H1 (cell line): ENCODE measurements at regions not wholly inside any gene's neighbourhood (a gene's known extent, or its start where the extent isn't known, plus 50 kb on each side); places are given as distances from the start of the nearest gene placed in this dataset.

Experiments
- BACH1 ChIP-seq: IDR thresholded peaks from 2 replicates; pipeline ENCODE4 v1.6.1; 2012; ENCODE audit warnings: low read length, improper control_type of control experiment
- CTCF ChIP-seq, 3 experiments: IDR thresholded peaks; 1 replicate in 2 of 3; 2 replicates in 1 of 3; pipeline versions ENCODE4 v1.5.1 to v1.6.1; 2011; ENCODE audit warnings: low read length in 3 of 3, mild to moderate bottlenecking in 3 of 3, inconsistent platforms in 2 of 3, low read depth in 1 of 3, moderate library complexity in 1 of 3; ENCODE audit not compliant: insufficient read depth in 1 of 3; ENCODE audit errors: control extremely low read depth in 1 of 3
- EGR1 ChIP-seq: IDR thresholded peaks from 2 replicates; pipeline ENCODE4 v1.6.1; 2011; ENCODE audit warnings: low read depth, low read length, borderline replicate concordance
- EP300 ChIP-seq, 2 experiments: IDR thresholded peaks; 1 replicate in 1 of 2; 2 replicates in 1 of 2; pipeline ENCODE4 v1.6.1; 2011 to 2012; ENCODE audit warnings: low read depth in 2 of 2, low read length in 2 of 2, mild to moderate bottlenecking in 2 of 2, borderline replicate concordance in 1 of 2, inconsistent platforms in 1 of 2, moderate library complexity in 1 of 2
- POLR2A ChIP-seq, 2 experiments: IDR thresholded peaks; 1 replicate in 1 of 2; 2 replicates in 1 of 2; pipeline ENCODE4 v1.6.1; 2011; ENCODE audit warnings: low read depth in 2 of 2, low read length in 2 of 2, mild to moderate bottlenecking in 2 of 2; ENCODE audit errors: control extremely low read depth in 1 of 2
- POLR2AphosphoS5 ChIP-seq: IDR thresholded peaks from 2 replicates; pipeline ENCODE4 v1.6.1; 2011; ENCODE audit warnings: low read depth, low read length
- RBBP5 ChIP-seq: IDR thresholded peaks from 2 replicates; pipeline ENCODE4 v1.7.1; 2012; ENCODE audit warnings: low read depth, mild to moderate bottlenecking, inconsistent platforms, low read length, moderate library complexity, borderline replicate concordance
- SAP30 ChIP-seq: fragments of 300-600 bp; sonication (generic); IDR thresholded peaks from 2 replicates; pipeline ENCODE4 v1.7.1; 2012; ENCODE audit warnings: low read length, moderate library complexity, mild to moderate bottlenecking, inconsistent platforms; ENCODE audit not compliant: insufficient read depth, insufficient replicate concordance
- SIN3A ChIP-seq, 2 experiments: IDR thresholded peaks in 1 of 2; conservative IDR thresholded peaks in 1 of 2; 2 replicates each; pipeline ENCODE4 v1.6.1; 2011 to 2012; ENCODE audit warnings: low read length in 2 of 2, improper control_type of control experiment in 1 of 2, low read depth in 1 of 2, mild to moderate bottlenecking in 1 of 2
- SP2 ChIP-seq: IDR thresholded peaks from 2 replicates; pipeline ENCODE4 v1.6.1; 2012; ENCODE audit warnings: mild to moderate bottlenecking, low read length, inconsistent platforms
- SRF ChIP-seq: IDR thresholded peaks from 2 replicates; pipeline ENCODE4 v1.6.1; 2011; ENCODE audit warnings: mild to moderate bottlenecking, low read depth, low read length, moderate library complexity
- YY1 ChIP-seq: IDR thresholded peaks from 2 replicates; pipeline ENCODE4 v1.6.1; 2011; ENCODE audit warnings: low read depth, mild to moderate bottlenecking, low read length

GRCh38 chr13:79688741-79689140, 207.8 kb downstream of the NDFIP2 start:
- no peak for TF ChIP-seq CTCF (IDR thresholded peaks at IDR 0.05; ENCODE audit: control extremely low read depth in 1 of 3, insufficient read depth in 1 of 3, low read depth in 1 of 3, low read length in 3 of 3)
- TF ChIP-seq EP300 (IDR thresholded peaks at IDR 0.05; ENCODE audit: borderline replicate concordance in 1 of 2, low read depth in 2 of 2, low read length in 2 of 2), result no peak
- TF ChIP-seq SP2, result no peak
- TF ChIP-seq EGR1, result no peak
- TF ChIP-seq POLR2A (IDR thresholded peaks at IDR 0.05; ENCODE audit: control extremely low read depth in 1 of 2, low read depth in 2 of 2, low read length in 2 of 2), result no peak
- no peak for TF ChIP-seq YY1
- TF ChIP-seq BACH1, result no peak
- TF ChIP-seq SAP30, result no peak
- no peak for TF ChIP-seq SIN3A (conservative IDR thresholded peaks at IDR 0.05 in 1 of 2, IDR thresholded peaks at IDR 0.05 in 1 of 2; ENCODE audit: low read depth in 1 of 2, low read length in 2 of 2)
- TF ChIP-seq POLR2AphosphoS5, result no peak
- TF ChIP-seq RBBP5, result no peak
- TF ChIP-seq SRF, result no peak
